ENCODE measurements at regions not wholly inside any gene's neighbourhood (a gene's known extent, or its start where the extent isn't known, plus 50 kb on each side); places are given as distances from the start of the nearest gene placed in this dataset.

DNA sequence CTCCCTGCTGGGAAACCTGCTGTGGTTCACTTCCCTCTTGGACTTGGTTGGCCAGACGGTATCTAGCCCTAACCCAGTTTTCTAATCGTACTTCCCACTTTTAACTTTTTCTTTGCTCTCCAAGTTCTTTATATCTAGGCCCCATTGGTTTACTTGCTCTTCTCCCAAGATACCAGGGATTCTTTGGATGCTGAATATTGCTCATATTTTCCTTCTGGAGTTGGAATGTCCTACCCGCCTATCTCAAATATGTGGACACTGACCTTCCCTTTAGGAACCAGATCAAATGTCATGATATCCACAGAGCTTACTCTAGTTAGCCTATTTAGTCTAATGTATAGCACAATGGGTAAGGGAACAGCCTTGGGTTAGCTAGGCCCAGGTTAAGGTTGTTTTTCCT is 228.6 kb downstream of the DACT1 start:
- H3K27me3 ChIP-seq (ENCODE audit: control insufficient read depth, insufficient read depth, low read length) = no peaks in the 10 kb centered on the region
- Mint-ChIP-seq H3K36me3 (no peaks in the 10 kb centered on the region), H3K9me3 (peaks cover 0 to 6% of the 10 kb centered on the region in 2 donors), H3K27ac (no peak overlapping the region), H3K27me3 (ENCODE audit: low read depth in 2 of 2) (no peaks in the 10 kb centered on the region), H3K4me1 (no peaks in the 10 kb centered on the region), H3K4me3 (no peak overlapping the region)
- DNase-seq (no peak), ATAC-seq (no peak)
- intact Hi-C loops (cut with micrococcal nuclease) = no loop called here
- no peaks in the 10 kb centered on the region for H3K36me3 ChIP-seq (ENCODE audit: control insufficient read depth, insufficient read depth, low read length)
- WGBS (ENCODE audit: insufficient coverage) = 74% methylated on average over 2 of the region's 3 CpGs
- no peaks in the 10 kb centered on the region for H3K4me1 ChIP-seq (ENCODE audit: control insufficient read depth, insufficient read depth, low read length)
- TF ChIP-seq, protein P1, sequence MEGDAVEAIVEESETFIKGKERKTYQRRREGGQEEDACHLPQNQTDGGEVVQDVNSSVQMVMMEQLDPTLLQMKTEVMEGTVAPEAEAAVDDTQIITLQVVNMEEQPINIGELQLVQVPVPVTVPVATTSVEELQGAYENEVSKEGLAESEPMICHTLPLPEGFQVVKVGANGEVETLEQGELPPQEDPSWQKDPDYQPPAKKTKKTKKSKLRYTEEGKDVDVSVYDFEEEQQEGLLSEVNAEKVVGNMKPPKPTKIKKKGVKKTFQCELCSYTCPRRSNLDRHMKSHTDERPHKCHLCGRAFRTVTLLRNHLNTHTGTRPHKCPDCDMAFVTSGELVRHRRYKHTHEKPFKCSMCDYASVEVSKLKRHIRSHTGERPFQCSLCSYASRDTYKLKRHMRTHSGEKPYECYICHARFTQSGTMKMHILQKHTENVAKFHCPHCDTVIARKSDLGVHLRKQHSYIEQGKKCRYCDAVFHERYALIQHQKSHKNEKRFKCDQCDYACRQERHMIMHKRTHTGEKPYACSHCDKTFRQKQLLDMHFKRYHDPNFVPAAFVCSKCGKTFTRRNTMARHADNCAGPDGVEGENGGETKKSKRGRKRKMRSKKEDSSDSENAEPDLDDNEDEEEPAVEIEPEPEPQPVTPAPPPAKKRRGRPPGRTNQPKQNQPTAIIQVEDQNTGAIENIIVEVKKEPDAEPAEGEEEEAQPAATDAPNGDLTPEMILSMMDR (IDR thresholded peaks at IDR 0.05) = no peak
- H3K9me3 ChIP-seq (ENCODE audit: control insufficient read depth, insufficient read depth, low read length) = no peaks in the 10 kb centered on the region
- no peak overlapping the region for H3K4me3 ChIP-seq (ENCODE audit: low read length)
- no peak overlapping the region for H3K27ac ChIP-seq (ENCODE audit: low read length)

DNA sequence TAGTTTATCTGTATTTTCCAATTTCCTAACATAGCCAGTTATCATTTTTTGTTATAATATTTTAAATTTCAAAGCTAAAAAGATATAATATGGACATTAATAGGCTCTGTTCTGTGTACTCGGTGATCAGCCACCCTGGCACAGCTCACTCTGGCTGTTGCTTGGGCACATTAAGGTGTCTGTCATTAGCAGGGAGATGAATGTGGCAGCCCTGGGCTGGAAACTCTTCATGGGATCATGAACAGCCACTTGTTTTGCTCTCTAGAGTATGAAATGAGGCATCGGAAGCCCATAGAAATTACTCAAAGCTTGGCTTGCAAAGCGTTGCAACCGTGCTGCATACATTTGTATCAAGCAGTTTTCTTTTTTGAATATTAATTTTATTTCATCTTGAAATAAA is 233.2 kb downstream of the DACT1 start:
- Histone ChIP-seq H3K4me1 (ENCODE audit: control insufficient read depth, insufficient read depth, low read length) (no peaks in the 10 kb centered on the region), H3K4me3 (ENCODE audit: low read length) (no peak overlapping the region), H3K27ac (ENCODE audit: low read length) (no peak overlapping the region), H3K27me3 (ENCODE audit: control insufficient read depth, insufficient read depth, low read length) (no peaks in the 10 kb centered on the region), H3K36me3 (ENCODE audit: control insufficient read depth, insufficient read depth, low read length) (no peaks in the 10 kb centered on the region), H3K9me3 (ENCODE audit: control insufficient read depth, insufficient read depth, low read length) (no peaks in the 10 kb centered on the region)
- ATAC-seq (no peak), DNase-seq (no peak)
- TF ChIP-seq, protein P1 (IDR thresholded peaks at IDR 0.05) = no peak
- Mint-ChIP-seq H3K4me1 (no peaks in the 10 kb centered on the region), H3K4me3 (no peak overlapping the region), H3K27me3 (ENCODE audit: low read depth in 2 of 2) (no peaks in the 10 kb centered on the region), H3K36me3 (no peaks in the 10 kb centered on the region), H3K9me3 (peaks cover 0 to 2% of the 10 kb centered on the region in 2 donors), H3K27ac (no peak overlapping the region)
- WGBS (ENCODE audit: insufficient coverage) = 97% methylated on average over 3 of the region's 4 CpGs
- intact Hi-C loops (cut with micrococcal nuclease) = no loop called here

DNA sequence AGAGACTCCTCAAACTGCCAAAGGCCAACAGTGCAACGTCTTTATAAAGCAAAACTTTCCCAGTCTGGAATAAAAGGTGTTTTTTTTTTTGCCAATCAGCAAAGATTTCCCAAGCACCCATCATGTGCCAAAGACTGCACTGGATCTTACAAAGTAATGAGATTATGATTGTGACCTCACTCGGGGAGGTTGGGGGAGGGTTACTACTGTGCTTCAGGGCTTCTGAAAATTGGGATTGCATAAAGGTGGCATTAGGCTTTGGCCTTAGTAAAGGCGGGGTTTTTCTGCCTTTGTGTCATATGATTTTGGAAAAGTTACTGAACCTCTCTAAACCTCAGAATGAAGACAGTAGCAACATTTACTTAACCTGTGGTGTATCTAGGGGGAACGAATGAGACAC is 233.8 kb downstream of the DACT1 start:
- H3K4me1 ChIP-seq (ENCODE audit: control insufficient read depth, insufficient read depth, low read length) = no peaks in the 10 kb centered on the region
- H3K4me3 Mint-ChIP-seq = no peak overlapping the region
- intact Hi-C loops (cut with micrococcal nuclease) = no loop called here
- no peaks in the 10 kb centered on the region for H3K27me3 Mint-ChIP-seq (ENCODE audit: low read depth in 2 of 2)
- no peaks in the 10 kb centered on the region for H3K27me3 ChIP-seq (ENCODE audit: control insufficient read depth, insufficient read depth, low read length)
- no peak overlapping the region for H3K27ac Mint-ChIP-seq
- DNase-seq (no peak), ATAC-seq (no peak)
- WGBS (ENCODE audit: insufficient coverage) = 95% methylated on average over 2 of the region's 4 CpGs
- no peak overlapping the region for H3K4me3 ChIP-seq (ENCODE audit: low read length)
- no peak overlapping the region for H3K27ac ChIP-seq (ENCODE audit: low read length)
- H3K4me1 Mint-ChIP-seq = no peaks in the 10 kb centered on the region
- TF ChIP-seq, protein P1 (IDR thresholded peaks at IDR 0.05) = no peak
- H3K36me3 Mint-ChIP-seq = no peaks in the 10 kb centered on the region
- no peaks in the 10 kb centered on the region for H3K9me3 ChIP-seq (ENCODE audit: control insufficient read depth, insufficient read depth, low read length)
- H3K36me3 ChIP-seq (ENCODE audit: control insufficient read depth, insufficient read depth, low read length) = no peaks in the 10 kb centered on the region
- peaks cover 0 to 2% of the 10 kb centered on the region in 2 donors for H3K9me3 Mint-ChIP-seq

DNA sequence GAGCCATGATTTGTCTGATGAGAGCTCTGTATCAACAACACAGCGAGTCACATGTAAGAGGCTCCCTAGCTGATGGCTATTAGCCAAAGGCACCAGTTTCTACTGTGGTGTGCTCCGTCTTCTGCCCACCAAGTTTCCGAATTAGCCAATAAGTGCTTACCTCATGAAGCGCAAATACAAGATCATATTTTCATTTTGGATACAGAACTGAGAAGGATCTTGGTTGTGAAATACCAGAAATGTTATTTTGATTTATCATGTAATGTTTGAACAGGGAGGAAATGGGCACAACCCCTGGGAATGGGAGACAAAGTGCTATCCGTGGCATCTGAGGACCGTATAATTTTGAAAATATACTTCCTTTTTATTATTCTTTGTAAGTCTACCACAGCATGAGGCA is 234.3 kb downstream of the DACT1 start:
- H3K27me3 Mint-ChIP-seq (ENCODE audit: low read depth in 2 of 2) = no peaks in the 10 kb centered on the region
- ATAC-seq (no peak), DNase-seq (no peak)
- no peaks in the 10 kb centered on the region for H3K9me3 ChIP-seq (ENCODE audit: control insufficient read depth, insufficient read depth, low read length)
- H3K27ac Mint-ChIP-seq = no peak overlapping the region
- H3K4me1 ChIP-seq (ENCODE audit: control insufficient read depth, insufficient read depth, low read length) = no peaks in the 10 kb centered on the region
- no peak overlapping the region for H3K27ac ChIP-seq (ENCODE audit: low read length)
- 86% methylated on average over 5 of the region's 6 CpGs for WGBS (ENCODE audit: insufficient coverage)
- H3K4me3 ChIP-seq (ENCODE audit: low read length) = no peak overlapping the region
- TF ChIP-seq, protein P1 (IDR thresholded peaks at IDR 0.05) = no peak
- H3K4me3 Mint-ChIP-seq = no peak overlapping the region
- no peaks in the 10 kb centered on the region for H3K4me1 Mint-ChIP-seq
- no peaks in the 10 kb centered on the region for H3K36me3 Mint-ChIP-seq
- intact Hi-C loops (cut with micrococcal nuclease) = no loop called here
- H3K9me3 Mint-ChIP-seq = peaks cover 0 to 2% of the 10 kb centered on the region in 2 donors
- no peaks in the 10 kb centered on the region for H3K36me3 ChIP-seq (ENCODE audit: control insufficient read depth, insufficient read depth, low read length)
- H3K27me3 ChIP-seq (ENCODE audit: control insufficient read depth, insufficient read depth, low read length) = no peaks in the 10 kb centered on the region

All from natural killer cell (primary cell).